HG03045 (cell line): ENCODE measurements at regions not wholly inside any gene's neighbourhood (a gene's known extent, or its start where the extent isn't known, plus 50 kb on each side); places are given as distances from the start of the nearest gene placed in this dataset.

Source experiments
- ATAC-seq: cut with Tn5 transposase; IDR thresholded peaks from one replicate; pipeline ENCODE4 v1.9.1; 2021; ENCODE audit warnings: mild to moderate bottlenecking, moderate library complexity; ENCODE audit not compliant: unreplicated experiment

DNA sequence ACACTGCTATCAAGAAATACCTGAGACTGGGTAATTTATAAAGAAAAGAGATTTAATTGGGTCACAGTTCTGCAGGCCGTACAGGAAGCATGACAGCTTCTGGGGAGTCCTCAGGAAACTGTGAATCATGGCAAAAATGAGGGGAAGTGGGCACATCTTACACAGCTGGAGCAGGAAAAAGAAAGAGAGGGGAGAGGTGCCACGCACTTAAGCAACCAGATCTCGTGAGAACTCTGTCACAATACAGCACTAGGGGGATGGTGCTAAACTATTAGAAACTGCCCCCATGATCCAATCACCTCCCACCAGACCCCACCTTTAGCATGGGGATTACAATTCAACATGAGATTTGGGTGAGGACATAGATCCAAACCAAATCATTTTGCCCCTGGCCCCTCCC lies 105.5 kb upstream of the CPLX2 start:
- no peak for ATAC-seq

DNA sequence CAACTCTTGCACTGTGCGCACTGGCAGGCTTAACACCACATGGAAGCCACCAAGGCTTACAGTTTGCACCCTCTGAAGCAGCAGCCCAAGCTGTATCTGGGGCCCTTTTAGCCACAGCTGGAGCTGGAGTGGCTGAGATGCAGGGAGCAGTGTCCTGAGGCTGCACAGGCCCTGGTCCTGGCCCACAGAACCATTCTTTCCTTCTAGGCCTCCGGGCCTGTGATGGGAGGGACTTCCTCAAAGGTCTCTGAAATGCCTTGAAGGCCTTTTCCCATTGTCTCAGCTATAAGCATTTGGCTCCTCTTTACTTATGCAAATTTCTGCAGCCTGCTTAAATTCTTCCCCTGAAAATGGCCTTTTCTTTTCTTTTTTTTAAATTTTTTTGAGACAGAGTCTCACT lies 104.4 kb upstream of the CPLX2 start:
- no peak for ATAC-seq

DNA sequence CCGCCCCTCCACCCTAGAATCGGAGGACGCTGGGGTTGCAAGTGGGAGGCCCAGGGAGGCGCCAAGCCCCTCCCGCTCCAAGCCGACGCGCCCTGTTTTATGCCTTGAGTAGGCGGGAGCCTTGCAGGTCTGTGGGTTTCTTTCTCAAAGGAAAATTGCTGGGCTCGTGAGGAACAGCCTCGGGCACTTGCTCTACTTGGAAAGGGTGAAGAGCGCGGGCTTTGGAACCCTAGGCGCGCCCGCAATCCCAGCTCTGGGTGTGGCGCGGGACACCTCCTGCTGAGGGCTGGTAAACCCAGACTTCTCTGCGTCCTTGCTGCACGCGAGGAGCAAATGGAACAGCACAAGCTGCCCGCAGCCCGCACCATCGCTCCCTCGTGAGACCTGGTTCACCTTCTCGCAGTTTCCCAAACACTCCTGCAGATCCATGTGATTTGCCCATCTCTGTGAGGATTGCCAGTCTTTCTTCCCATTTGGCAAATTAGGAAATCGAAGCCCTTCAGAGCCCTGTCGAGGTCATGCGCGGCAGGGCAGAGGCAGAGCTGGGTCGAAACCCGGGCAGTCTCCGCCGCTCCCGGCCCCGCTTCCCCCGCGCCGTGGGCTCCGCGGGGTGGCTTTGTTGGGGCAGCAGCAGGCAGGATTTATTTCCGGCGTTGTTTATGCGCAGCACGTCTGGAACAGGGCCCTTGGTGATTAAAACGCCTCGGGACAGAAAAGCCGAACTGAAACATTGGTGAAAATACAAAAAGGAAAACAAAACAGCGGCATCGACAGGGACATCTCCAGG lies 98.4 kb upstream of the CPLX2 start:
- ATAC-seq: no peak

DNA sequence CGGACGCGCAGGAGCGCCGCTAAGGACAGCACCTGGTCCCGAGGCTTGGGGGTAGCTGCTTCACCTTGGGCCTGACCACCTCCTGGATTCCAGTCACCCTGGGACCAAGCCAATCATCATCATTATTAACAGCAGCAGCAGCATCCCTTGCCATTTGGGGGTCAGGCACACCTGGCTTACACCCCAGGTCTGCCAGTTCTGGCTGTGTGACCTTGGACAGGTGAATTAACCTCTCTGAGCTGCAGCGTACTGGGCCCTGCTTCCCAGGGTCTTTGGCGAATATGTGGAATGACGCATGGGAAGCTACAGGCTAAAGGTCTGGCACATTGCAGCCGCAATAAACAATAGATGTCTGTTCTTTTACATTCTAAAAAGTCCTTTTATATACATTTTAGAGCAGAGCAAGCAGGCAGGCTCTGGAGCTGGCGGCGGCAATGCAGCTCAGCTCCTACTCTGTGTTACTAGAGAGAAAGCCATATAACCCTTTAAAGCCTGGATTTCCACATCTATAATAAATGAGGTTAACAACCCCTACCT lies 97.8 kb upstream of the CPLX2 start:
- no peak for ATAC-seq

DNA sequence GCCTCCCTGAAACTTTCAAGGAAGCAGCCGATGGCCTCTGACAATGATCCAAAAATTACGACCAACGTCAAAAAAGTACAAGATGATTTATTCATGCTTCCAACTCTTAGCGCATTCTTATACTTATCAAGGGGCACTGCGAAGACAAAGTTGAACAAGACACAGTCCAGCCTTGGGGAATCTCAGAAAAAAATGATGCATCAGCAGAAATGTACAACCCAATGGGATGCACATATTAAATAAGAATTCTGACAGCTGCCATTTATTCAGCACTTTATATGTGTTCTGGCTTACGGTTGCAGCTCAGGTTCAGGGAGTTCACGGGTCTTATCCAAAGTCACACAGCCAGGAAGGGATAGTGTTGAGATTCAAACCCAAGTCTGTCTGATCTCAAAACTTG lies 96.0 kb upstream of the CPLX2 start:
- ATAC-seq: no peak

DNA sequence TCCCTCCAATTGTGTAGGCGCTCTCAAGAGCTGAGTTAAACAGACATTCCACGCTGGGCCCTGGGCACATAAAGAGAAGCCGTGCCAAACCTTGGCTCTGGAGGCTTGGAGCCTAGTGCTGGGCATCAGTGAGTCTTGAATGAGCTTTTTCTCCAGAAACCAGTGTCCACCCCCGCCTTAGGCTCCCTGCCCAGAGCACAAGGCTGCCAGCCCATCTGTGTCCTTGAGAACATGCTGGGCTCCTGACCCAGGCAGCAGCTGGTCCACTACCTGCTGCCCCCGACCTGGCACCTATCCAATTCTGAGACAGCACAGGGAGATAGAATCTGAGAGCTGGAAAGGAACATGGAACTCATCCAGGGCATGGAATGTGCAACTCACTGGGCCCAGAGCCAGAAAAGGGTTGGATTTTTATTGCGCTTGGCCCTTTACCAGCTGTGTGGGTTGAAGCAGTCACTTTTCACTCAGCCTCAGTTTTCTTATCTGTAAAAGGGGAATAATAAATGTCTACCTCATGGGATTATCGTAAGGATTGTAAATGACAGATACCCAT lies 92.4 kb upstream of the CPLX2 start:
- ATAC-seq: no peak

DNA sequence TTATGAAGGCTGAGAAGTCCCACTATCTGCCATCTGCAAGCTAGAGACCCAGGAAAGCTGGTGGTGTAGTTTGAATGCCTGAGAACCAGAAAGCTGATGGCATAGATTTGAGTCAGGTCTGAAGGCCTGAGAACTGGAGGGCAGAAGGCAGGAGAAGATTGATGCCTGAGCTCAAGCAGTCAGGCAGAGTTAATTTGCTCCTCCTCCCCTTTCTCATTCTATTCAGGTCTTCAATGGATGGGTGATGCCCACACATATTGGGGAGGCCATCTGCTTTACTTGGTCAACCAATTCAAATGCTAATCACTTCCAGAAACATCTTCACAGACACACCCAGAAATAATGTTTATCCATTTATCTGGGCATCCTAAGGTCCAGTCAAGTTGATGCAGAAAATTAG lies 87.6 kb upstream of the CPLX2 start:
- no peak for ATAC-seq

DNA sequence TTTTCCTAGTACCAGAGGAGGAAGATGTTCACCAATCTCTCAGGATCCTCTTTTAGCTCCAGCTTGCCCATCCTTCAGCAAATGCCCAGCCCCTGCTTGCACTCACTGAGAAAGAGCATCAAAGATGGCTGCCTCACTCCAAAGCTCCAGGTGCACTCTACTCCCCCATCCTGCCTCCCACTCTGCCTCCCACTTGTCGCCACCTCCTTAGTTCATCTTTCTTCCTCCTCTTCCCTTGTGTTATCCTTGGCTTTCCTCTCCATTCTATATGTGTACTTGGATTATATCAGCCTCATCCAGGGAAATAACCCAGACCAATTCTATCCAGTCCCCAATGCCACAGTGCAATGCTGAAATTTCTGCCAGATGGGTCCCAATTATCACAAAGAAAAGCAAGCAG lies 87.1 kb upstream of the CPLX2 start:
- no peak for ATAC-seq

DNA sequence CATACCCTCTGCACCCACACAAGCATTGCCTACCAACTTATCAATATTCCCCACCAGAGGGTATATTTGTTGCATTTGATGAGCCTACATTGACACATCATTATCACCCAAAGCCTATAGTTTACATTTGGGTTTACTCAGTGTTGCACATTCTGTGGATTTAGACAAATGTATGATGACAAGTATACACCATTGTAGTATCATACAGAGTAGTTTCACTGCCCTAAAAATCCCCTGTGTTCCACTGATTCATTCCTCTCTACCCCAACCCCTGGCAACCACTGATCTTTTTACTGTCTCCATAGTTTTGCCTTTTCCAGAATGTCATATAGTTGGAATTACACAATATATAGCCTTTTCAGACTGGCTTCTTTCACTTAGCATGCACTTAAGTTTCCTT lies 85.7 kb upstream of the CPLX2 start:
- no peak for ATAC-seq

DNA sequence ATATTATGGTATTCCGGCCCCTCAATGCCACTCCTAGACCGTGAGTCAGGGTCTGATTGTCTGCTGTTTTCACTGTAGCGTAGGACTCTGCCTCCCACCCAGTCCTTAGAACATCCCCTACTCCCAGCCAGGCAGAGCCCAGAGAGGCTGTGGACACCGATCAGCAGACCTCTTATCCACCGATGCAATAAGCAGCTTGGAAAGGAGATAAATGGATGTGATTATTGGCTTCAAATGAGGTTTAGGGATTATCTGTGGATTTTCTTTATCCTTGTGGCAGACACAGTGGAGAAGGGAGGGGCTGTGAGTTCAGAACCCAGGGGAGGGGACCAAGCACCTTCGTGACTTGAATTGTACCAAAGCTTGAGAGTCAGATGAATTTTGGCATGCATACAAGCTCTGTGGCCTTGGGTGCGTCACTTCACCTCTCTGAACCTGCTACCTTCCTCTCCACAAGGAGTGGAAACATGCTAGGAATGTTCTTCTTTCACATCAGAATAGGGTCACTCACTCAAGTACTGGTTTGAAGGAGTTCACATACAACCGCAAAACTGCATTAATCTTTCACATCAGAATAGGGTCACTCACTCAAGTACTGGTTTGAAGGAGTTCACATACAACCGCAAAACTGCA lies 83.1 kb upstream of the CPLX2 start:
- ATAC-seq: no peak

DNA sequence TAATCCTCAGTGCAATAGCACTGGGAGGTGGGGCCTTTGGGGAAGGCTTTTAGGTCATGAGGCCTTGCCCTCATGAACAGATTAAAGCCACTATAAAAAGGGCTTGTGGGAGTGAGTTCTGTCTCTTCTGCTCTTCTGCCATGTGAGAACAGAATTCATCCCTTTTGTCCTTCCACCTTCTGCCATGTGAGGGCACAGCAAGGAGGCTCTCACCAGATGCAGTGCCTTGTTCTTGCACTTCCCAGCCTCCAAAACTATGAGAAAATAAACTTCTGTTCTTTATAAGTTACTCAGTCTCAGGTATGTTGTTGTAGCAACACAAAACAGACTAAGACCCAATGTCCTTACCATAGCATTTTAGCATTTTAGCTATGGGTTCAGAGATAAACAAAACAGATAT lies 81.7 kb upstream of the CPLX2 start:
- no peak for ATAC-seq

DNA sequence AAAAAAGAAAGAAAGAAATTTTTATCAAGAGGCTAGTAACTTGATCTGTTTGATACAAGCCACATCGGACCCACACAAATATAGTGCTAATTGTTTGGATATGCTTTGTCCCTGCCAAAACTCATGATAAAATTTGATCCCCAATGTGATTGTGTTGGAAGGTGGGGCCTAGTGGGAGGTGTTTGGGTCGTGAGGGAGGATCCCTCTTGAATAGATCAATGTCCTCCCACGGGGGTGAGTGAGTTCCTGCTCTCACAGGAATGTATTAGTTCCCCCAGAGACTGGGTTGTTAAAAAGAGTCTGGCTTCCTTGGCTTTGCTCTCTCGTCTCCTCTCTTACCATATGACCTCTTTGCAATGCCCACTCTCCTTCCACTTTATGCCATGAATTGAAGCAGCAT lies 80.6 kb upstream of the CPLX2 start:
- ATAC-seq: no peak

DNA sequence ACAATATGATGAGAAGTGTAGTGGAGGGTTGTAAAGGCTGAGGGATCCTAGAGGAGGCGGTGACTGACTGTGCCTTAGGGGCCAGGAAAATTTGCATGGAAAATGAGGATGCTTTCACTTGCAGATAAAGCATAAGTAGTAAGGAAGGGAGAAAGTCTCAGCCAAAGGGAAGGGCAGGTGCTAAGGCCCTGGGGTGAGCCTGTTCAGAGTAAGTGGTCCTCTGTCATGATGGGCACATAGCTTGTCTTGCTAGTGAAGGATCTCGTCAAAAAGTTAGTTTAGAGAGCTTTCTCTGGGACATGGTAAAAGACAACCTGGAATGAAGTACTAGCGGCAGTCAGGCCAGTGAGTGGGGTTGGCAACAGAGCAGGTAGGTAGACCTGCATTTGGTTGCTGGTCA lies 75.4 kb upstream of the CPLX2 start:
- ATAC-seq: no peak

DNA sequence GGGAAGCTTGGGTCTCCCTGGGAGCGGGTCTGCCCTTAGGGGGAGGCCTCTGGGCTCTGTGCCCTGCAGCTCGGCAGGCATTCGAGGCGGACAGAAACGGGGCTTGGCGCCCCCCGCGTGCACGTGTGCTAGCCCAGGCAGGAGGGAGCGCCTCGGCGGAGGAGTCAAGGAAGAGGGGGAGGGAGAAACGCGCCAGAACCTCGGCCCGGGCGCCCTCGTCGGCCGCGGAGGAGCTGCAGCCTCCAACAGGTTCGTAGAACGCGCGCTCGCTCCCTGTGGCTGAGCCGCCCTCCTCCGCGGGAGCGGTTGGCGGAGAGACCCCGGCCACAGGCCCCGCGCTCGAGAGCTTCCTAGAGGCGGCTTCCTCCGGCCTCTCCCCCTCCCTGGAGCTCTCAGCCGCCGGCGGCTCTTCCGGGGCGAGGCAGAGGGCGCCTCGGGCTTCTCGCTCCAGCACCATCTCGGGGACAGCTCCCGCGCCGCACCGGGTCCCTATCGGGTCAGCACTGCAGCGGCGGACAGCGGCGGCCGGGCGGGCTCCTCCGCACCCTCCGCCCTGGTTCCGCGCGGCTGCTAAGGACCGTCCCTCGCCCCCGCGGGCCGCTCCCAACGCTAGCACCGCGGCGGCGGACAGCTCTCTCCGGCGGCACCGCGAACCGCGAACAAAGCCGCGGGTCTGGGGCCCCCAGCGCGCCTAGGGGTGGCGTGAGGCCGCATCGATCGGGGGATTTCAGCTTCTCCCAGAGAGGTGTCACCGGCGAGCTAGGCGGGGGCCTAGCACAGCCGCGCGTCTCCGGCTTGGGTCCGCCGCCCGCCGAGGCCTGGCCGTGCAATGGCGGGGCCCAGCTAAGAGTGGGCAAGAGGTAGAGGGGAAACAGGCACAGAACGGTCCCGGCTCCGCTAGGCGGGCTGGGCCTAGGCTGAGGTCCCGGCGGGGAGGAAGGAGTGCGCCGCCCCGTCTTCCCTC lies 74.6 kb upstream of the CPLX2 start:
- ATAC-seq: peak; percentile 67

DNA sequence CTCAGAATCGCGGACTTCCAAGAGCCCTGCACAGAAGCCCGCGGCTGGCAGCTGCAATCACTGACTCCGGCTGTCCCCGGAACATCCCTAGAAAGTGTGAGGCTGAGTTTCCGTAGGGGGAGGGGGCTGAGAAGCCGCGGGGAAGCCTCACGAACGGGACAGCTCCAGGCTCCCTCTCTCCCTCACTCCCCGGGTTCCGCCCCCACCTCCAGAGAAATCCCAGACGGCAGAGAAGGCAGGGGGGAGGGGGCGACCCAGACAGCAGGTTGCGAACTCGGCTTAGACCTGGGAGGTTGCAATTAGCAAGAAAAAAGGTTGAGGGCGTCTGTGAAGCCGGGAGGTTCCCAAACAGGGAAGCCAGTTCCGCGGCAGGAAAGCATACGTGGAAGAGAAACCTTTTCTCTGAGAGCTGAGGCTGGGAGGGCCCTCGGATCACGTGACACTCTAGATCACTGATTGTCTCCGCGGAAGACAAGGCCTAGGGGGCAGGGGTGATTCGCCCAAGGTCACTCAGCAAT lies 73.8 kb upstream of the CPLX2 start:
- ATAC-seq: no peak

DNA sequence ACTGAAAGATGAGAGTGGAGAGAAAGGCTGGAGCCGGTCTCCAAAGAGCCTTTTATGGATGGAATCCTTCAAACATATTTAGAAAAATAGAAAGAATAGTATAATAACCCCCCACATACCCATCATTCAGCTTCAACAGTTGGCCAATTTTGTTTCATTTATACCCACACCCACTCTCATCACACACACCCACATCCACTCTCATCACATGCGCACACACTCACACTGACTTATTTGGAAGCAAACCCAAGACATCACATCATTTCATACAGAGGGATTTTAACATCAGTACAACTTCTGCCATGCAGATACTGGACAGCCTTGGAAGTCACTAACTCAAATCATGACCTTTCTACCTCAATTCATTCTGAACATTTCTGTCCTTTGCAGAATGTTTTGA lies 72.8 kb upstream of the CPLX2 start:
- no peak for ATAC-seq

DNA sequence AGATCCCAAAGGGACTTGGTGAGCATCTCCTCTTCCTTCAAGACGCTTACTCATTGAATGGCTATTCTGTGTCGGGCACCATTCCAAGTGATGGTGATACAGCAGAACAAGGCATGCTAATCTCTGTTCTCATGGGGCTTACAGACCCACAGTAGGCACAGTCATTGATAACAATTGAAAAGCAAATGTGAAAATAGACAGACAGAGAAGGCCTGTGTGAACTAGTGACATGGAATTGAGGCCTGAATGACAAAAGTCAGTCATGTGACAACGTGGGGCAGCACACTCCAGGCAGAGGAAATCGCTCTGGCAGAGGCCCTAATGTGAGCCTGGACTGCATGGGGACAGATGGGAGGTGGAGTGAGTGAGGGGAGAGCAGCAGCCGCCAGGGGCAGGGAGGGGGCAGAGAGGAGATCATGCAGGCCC lies 70.7 kb upstream of the CPLX2 start:
- no peak for ATAC-seq

DNA sequence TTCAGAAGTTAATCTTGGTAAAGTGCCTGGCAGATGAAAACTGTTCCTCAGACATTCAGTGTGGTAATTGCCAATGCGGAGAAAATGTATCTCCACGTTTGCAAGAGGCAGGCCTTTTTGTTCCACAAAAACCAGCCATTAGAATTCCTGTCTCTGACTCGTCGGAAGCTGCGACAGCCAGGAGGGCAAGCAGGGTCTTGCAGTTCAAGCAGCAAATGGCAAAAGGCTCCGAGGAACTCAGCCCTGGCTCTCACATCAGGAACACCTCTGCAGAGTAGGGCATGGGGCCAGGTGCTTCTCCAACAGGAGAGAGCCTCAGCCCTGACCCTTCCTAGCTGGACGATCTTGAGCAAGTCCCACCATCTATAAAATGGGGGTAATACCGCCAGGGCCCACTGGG lies 69.0 kb upstream of the CPLX2 start:
- no peak for ATAC-seq

DNA sequence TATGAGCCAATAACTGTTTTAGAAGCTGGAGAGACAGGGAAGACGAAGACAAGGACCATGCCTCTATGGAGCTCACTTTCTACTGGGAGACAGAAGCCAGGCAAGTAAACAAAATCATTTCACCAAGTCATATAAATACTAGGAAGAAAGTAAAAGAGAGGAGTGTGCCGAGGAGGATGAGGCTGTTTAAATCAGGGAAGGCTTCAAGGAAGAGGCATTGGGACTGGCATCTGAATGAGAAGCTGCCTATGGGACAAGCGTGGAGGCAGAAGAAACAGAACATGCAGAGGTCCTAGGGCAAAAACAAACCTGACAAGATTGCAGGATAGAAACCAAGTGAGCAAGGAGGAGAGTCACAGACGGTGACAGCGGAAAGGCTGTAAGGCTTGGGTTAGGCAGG lies 68.1 kb upstream of the CPLX2 start:
- ATAC-seq: no peak

DNA sequence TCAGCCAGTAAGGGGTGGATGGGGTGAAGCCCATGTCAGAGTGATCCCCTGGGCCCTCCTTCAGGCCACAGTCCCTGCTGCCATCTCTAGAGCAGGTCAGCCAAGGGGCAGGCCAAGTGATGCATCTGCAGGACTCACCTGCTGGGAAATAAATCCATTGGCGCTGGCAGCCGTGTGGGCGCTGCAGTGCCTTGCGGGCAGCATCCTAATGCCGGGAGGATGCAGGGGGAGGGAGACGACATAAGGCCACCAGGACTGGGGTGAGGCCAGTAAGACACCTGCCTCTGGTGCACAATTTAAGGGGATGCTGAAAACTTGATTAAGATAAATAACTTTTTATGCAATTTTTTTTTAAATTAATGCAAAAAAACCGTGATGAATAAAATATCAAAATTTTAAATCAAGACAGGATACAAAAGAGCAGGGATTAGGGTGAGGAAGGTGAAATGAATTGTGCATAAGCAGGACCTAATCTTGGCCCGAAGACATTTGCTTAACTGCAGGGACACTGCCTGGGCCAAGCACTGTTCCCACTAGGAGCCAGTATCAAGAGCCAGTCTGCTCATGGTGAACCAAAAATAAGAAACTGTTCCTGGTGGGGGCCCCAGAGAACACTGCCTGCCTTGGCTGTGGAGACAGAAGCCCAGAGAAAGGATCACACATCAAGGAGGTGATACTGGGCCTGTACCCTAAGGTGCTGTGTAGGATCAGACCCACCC lies 67.5 kb upstream of the CPLX2 start:
- no peak for ATAC-seq
